ENCODE measurements at regions not wholly inside any gene's neighbourhood (a gene's known extent, or its start where the extent isn't known, plus 50 kb on each side); places are given as distances from the start of the nearest gene placed in this dataset.

DNA sequence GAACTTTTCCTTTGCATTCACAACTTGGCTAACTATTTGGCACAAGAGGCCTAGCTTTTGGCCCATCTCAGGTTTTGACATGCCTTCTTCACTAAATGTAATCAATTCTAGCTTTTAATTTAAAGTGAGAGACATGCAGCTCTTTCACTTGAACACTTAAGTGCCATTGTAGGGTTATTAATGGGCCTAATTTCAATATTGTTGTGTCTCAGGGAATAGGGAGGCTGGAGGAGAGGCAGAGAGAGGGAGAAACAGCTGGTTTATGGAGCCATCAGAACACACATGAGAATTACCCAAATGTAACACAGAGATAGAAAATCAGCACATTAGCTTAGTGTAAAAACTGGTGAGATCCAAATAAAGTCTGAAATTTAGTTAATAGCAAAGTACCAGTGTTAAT lies 157.4 kb downstream of the RPAP3 start:
- H3K9me3 Mint-ChIP-seq: peaks cover 10% of the 10 kb centered on the region
- no peak for ATAC-seq (replicated peaks)

DNA sequence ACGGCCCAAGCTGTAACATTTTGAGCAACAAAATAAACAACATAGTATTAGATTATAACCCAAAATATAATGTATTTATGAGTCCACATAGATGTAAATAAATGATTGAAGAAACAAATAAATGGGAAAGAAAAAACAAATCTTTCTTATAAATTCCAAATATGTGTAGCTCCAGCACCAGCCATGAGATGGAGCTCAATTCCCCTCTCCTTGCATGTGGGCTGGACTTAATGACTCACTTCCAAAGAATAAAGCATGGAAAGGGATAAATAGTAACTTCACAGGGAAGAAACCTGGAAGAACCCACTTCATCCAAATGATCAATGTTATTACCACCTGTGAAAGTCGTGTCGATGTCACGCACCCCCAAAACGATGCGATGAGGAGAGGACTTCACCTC lies 158.8 kb downstream of the RPAP3 start:
- Mint-ChIP-seq H3K4me1 (no peaks in the 10 kb centered on the region), H3K27me3 (no peaks in the 10 kb centered on the region), H3K27ac (no peak overlapping the region), H3K36me3 (ENCODE audit: low read depth) (no peaks in the 10 kb centered on the region), H3K9me3 (peaks cover 4% of the 10 kb centered on the region), H3K4me3 (no peak overlapping the region)
- ATAC-seq (replicated peaks): no peak

More for the DNA sequence above, 157.4 kb downstream of the RPAP3 start:
- Mint-ChIP-seq H3K27me3 (no peaks in the 10 kb centered on the region), H3K36me3 (ENCODE audit: low read depth) (no peaks in the 10 kb centered on the region), H3K4me1 (no peaks in the 10 kb centered on the region), H3K4me3 (no peak overlapping the region), H3K27ac (no peak overlapping the region)

DNA sequence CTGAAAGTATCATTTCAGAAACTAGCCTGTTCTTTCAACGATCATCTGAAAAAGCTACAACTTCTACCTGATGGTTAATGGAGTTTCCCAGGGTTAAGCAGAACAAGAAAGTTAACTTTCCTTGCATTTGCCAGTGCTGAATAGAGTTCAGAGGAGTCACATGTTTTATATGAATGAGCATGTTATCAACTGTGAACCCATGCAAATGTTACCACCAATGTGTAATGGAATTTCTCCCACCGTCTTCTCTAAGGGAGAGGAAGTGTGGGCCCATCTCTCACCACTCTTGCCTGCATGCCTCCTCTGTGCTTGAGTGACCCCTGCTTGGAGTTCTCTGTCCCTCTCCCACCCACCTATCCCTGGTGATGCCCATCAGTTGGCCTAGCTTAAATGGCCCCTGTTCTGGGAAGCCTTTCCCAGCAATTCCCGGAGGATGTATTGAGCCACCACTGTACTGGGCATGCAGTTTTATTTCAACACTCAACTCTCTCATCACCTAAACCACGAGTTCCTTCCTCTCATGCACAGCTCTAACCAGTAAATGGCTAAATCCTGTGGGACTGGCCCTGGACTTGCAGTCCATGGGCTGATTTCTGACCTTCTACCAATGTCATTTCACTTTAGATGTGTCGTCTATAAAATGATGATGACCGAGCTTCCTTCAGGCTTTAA lies 159.8 kb downstream of the RPAP3 start:
- Mint-ChIP-seq H3K36me3 (ENCODE audit: low read depth) (no peaks in the 10 kb centered on the region), H3K4me1 (no peaks in the 10 kb centered on the region), H3K9me3 (peaks cover under 1% of the 10 kb centered on the region), H3K4me3 (no peak overlapping the region), H3K27me3 (no peaks in the 10 kb centered on the region), H3K27ac (no peak overlapping the region)
- ATAC-seq (replicated peaks): no peak

DNA sequence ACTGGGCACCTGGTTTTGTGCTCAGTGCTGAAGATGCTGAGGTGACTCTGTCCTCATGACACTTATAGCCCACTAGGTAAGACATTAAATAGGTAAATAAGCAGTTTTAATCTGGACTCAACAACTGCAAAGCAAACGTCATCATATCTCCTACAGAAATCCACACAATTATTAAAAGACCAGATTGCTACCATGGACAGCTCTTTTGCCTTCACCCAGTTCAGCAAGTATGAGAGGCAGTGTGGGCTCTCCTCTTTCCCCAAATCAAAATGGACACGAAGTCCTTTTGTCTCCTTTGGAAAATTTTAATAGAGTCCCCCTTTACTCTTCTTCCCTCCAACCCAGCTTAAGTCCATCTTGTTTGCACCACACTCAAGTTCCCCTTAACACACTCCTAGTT lies 171.1 kb downstream of the RPAP3 start:
- no peaks in the 10 kb centered on the region for H3K4me1 Mint-ChIP-seq

DNA sequence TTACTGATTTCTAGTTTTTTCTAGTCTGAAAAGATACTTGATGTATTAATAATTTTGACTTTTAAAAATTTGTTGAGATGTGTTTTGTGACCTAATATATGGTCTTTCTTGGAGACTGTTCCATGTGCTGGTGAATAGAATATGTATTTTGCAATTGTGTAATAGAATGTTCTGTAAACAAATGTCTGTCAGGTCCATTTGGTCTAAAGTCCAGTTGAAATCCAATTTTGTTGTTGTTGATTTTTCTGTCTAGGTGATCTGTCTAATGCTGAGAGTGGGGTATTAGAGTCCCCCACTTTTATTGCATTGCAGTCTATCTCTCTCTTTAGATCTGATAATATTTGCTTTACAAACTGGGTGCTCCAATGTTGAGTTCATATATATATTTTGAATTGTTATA lies 175.8 kb downstream of the RPAP3 start:
- peaks cover 30% of the 10 kb centered on the region for H3K9me3 Mint-ChIP-seq
- H3K4me1 Mint-ChIP-seq: no peaks in the 10 kb centered on the region
- H3K36me3 Mint-ChIP-seq (ENCODE audit: low read depth): no peaks in the 10 kb centered on the region
- H3K27me3 Mint-ChIP-seq: peaks cover 18% of the 10 kb centered on the region
- H3K4me3 Mint-ChIP-seq: no peak overlapping the region
- ATAC-seq (replicated peaks): no peak
- no peak overlapping the region for H3K27ac Mint-ChIP-seq

More for the DNA sequence above, 171.1 kb downstream of the RPAP3 start:
- Mint-ChIP-seq H3K4me3 (no peak overlapping the region), H3K36me3 (ENCODE audit: low read depth) (no peaks in the 10 kb centered on the region), H3K27ac (no peak overlapping the region), H3K9me3 (peaks cover 23% of the 10 kb centered on the region), H3K27me3 (peaks cover 12% of the 10 kb centered on the region)
- ATAC-seq (replicated peaks): no peak

DNA sequence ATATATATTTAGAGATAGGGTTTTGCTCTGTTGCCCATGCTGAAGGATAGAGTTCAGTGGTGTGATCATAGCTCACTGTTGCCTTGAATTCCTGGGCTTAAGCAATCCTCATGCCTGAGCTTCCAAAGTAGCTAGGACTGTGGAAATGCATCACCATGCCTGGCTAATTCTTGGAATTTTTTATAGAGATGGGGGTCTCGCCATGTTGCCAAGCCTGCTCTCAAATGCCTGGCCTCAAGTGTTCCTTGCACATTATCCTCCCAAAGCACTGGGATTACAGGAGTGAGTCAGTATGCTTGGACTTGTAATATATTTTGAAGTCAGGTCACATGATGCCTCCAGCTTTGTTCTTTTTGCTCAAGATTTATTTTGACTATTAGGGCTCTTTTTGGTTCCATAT lies 178.0 kb downstream of the RPAP3 start:
- Mint-ChIP-seq H3K4me3 (no peak overlapping the region), H3K9me3 (peaks cover 20% of the 10 kb centered on the region), H3K36me3 (ENCODE audit: low read depth) (no peaks in the 10 kb centered on the region), H3K4me1 (no peaks in the 10 kb centered on the region), H3K27ac (no peak overlapping the region), H3K27me3 (peaks cover 11% of the 10 kb centered on the region)
- ATAC-seq (replicated peaks): no peak

DNA sequence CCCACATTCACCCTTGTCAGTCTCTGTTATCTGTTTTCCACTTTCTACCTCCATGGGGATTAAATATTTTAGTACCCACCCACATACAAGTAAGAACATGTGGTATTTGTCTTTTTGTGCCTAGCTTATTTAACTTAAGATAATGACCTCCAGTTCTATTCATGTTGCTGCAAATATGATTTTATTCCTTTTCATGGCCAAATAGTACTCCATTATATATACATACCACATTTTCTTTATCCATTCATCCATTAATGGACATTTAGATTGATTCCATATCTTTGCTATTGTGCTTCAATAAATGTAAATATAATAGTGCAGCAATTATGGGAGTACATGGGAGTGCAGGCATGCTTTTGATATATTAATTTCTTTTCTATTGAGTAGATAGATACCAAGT lies 185.8 kb downstream of the RPAP3 start:
- H3K4me1 Mint-ChIP-seq: no peaks in the 10 kb centered on the region
- H3K27ac Mint-ChIP-seq: no peak overlapping the region
- no peaks in the 10 kb centered on the region for H3K36me3 Mint-ChIP-seq (ENCODE audit: low read depth)
- H3K9me3 Mint-ChIP-seq: peaks cover 14% of the 10 kb centered on the region
- H3K4me3 Mint-ChIP-seq: no peak overlapping the region
- H3K27me3 Mint-ChIP-seq: peaks cover 4% of the 10 kb centered on the region
- ATAC-seq (replicated peaks): no peak

DNA sequence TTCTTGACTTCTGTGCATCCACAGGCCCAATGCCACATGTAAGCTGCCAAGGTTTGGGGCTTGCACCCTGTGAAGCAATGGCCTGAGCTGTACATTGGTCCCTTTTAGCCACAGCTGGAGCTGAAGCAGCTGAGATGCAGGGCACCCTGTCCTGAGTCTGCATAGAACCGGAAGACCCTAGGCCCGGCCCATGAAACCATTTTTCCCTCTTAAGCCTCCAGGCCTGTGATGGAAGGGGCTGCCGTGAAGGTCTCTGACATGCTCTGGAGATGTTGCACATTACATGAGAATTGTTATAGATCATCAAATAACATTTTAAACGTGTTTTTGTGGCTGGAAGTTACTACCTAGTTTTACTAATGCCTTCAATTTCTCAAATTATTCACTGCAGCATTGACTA lies 188.7 kb downstream of the RPAP3 start:
- Mint-ChIP-seq H3K4me3 (no peak overlapping the region), H3K4me1 (no peaks in the 10 kb centered on the region), H3K36me3 (ENCODE audit: low read depth) (no peaks in the 10 kb centered on the region), H3K9me3 (peaks cover 17% of the 10 kb centered on the region), H3K27me3 (no peaks in the 10 kb centered on the region), H3K27ac (no peak overlapping the region)
- ATAC-seq (replicated peaks): no peak

DNA sequence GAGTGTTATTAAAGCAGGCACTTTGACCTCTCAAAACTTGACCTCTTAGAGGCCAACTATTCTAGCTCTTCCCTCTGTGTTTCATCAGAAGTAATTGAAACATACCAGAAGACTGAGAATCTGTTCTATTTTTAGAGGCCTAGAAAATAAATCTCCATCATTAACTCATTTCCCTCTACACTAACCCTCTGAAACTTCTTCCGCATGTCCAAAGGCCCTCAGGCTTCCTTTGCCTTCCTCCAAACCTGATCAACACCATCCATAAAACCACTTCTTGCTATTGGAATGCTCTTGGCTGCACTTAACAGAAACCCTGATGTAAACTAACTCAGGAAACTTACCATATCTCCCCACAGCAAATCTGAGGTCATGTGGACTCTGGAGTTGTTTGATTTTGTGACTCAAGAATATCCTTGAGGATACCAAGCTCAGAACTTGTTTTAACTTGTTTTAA lies 196.4 kb downstream of the RPAP3 start:
- no peak overlapping the region for H3K27ac Mint-ChIP-seq
- no peaks in the 10 kb centered on the region for H3K36me3 Mint-ChIP-seq (ENCODE audit: low read depth)
- H3K9me3 Mint-ChIP-seq: no peaks in the 10 kb centered on the region
- no peak overlapping the region for H3K4me3 Mint-ChIP-seq
- peaks cover 4% of the 10 kb centered on the region for H3K27me3 Mint-ChIP-seq
- ATAC-seq (replicated peaks): no peak
- H3K4me1 Mint-ChIP-seq: peaks cover 11% of the 10 kb centered on the region

DNA sequence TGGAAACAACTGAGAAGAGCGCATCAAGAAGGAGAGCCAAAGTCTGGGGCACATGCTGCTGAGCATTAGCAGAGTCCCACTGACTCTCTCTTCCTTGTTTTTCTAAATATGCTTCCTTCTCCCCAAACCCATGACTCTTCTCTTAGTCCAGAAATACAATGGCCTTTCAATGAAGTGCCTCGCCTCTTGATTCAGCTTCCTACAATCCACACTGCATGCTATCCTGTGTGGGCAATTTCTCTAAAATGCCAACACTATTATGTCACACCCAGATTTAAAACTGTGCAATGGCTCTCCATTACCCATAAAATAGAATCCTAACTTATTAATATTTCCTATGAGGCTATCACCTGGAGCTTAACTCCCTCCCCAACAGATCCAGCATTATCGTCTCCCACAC lies 198.6 kb downstream of the RPAP3 start:
- no peak for ATAC-seq (replicated peaks)
- Mint-ChIP-seq H3K4me3 (no peak overlapping the region), H3K27ac (no peak overlapping the region), H3K27me3 (peaks cover 4% of the 10 kb centered on the region), H3K9me3 (no peaks in the 10 kb centered on the region), H3K36me3 (ENCODE audit: low read depth) (no peaks in the 10 kb centered on the region), H3K4me1 (peaks cover 11% of the 10 kb centered on the region)

DNA sequence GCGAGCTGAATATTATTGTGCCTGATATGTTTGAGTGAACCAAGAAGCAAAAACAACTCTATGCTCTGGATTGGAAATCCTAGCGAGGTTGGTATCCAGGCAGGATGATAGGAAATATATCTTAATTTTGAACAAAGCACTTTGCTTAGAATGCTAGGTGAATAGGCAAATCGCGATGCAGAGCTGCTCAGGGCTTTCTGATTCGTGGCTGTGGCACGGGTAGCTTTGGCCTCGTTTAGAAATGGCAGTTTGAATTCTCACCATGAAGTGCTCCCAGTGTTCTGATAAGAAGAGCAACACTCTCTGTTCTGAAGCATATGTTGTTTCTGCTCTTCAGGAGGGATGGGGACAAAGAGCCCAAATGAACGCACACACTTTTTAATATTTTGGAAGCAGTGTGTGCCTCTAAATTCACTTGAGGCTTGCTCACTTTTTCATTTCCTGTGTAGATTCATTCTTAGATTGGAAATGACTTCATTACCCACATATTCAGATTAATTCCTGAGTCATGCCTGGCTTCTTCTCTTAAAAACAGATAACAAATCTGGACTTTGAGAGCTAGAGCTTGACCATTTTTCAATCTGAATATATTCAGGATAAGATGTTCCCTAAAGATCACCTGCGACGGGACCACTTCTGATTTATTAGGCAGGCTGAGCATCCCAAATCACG lies 200.9 kb downstream of the RPAP3 start:
- H3K36me3 Mint-ChIP-seq (ENCODE audit: low read depth): no peaks in the 10 kb centered on the region
- peaks cover 4% of the 10 kb centered on the region for H3K27me3 Mint-ChIP-seq
- H3K9me3 Mint-ChIP-seq: no peaks in the 10 kb centered on the region
- H3K4me3 Mint-ChIP-seq: peak overlapping the region; percentile 37
- ATAC-seq (replicated peaks): peak; percentile 90
- H3K27ac Mint-ChIP-seq: no peak overlapping the region
- H3K4me1 Mint-ChIP-seq: peaks cover 11% of the 10 kb centered on the region

DNA sequence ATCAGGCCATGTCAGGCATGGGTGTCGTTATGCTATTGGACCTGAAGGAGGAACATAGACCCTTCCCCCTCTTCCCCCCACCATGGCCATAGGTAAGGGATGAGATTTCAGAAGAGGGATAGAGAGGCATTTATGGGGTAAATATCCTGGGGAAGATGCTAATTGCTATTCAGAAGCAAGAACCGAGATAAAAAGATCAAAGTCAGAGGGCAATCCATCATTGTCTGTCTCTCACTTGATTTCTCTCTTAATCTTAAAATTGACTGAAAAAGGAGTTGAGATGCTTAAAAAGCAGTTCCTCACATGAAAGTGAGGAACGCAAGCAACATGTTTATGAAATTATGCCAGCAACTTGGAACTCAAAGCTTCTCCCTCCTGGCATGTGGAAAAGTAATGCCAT lies 212.0 kb downstream of the RPAP3 start:
- Mint-ChIP-seq H3K9me3 (peaks cover 3% of the 10 kb centered on the region), H3K36me3 (ENCODE audit: low read depth) (no peaks in the 10 kb centered on the region), H3K4me1 (no peaks in the 10 kb centered on the region), H3K4me3 (no peak overlapping the region), H3K27ac (no peak overlapping the region), H3K27me3 (peaks cover 11% of the 10 kb centered on the region)
- no peak for ATAC-seq (replicated peaks)

DNA sequence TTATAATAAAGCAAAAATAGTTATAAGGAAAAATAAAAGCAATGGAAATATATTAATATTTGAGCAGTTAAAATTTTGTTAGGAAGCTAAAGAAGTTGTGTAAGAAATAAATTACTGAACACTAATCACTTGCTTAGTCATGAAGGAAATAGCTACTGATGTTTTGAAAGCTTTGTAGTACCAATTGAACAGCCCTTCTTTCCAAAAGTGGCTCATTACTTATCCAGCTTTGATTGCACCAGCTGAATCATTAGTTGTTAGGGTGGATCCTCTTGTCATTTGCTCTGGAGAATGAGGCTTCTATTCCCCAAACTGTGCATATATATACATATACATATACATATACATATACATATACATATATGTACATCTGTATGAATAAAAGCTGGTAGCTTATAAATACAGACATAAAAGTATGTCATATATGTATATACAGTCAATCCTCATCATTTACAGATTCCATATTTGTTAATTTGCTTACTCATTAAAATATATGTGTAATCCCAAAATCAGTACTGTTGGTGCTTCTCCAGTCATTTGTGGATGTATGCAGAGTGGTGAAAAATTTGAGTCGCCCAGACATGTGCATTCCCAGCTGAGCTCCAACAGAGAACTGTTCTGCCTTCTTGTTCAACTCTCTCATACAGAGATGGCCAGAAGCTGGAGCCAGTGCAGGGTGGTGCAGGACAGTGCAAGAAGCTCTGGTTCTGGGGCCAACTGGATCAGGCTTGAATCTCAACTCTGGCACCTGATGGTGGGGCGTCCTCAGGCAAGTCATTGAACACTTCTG lies 214.1 kb downstream of the RPAP3 start:
- Mint-ChIP-seq H3K9me3 (peaks cover 8% of the 10 kb centered on the region), H3K27me3 (peaks cover 11% of the 10 kb centered on the region), H3K27ac (no peak overlapping the region), H3K36me3 (ENCODE audit: low read depth) (no peaks in the 10 kb centered on the region), H3K4me1 (peaks cover 5% of the 10 kb centered on the region), H3K4me3 (no peak overlapping the region)
- ATAC-seq (replicated peaks): no peak

DNA sequence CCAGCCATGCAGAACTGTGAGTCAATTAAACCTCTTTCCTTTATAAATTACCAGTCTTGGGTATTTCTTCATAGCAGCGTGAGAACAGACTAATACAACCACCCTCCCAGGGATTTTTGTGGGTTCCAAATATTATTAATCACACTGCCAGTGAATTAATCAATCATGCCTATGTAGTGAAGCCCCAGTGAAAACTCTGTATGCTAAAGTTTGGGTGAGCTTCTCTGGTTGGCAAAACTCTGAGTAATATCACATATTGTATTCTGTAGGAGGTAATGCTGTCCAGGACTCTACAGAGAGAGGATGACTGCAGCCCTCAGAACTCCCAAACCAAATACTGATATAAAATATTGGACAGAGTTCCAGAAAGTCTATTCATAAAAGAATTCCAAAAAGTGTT lies 216.9 kb downstream of the RPAP3 start:
- Mint-ChIP-seq H3K27ac (peak overlapping the region; percentile 39), H3K4me1 (peaks cover 5% of the 10 kb centered on the region), H3K4me3 (peak overlapping the region; percentile 20), H3K27me3 (peaks cover 11% of the 10 kb centered on the region), H3K9me3 (peaks cover 8% of the 10 kb centered on the region), H3K36me3 (ENCODE audit: low read depth) (no peaks in the 10 kb centered on the region)
- ATAC-seq (replicated peaks): peak; percentile 52

DNA sequence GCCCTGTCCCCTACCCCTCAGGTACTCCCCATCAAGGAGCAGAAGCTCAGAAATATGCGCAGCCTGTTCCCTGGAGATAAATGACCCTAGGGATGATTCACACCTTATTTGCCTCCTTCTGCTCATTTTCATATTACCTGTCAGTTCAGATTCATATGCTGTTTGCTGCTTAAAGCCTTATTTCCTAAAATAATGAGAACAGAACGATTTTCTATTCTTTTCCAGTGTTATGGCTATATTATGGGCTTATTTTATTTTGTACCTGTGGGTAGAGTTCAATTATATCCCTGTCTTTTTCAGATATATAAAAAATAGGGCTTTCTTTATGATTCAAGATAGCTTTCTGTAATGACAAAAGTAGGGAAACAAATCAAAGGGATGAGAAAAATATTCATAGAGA lies 224.8 kb downstream of the RPAP3 start:
- peaks cover 4% of the 10 kb centered on the region for H3K27me3 Mint-ChIP-seq
- no peak overlapping the region for H3K27ac Mint-ChIP-seq
- no peaks in the 10 kb centered on the region for H3K36me3 Mint-ChIP-seq (ENCODE audit: low read depth)
- H3K4me3 Mint-ChIP-seq: no peak overlapping the region
- no peak for ATAC-seq (replicated peaks)
- H3K9me3 Mint-ChIP-seq: peaks cover 13% of the 10 kb centered on the region
- H3K4me1 Mint-ChIP-seq: no peaks in the 10 kb centered on the region

Measured in activated T-helper 17 cell treated with anti-CD3 and anti-CD28 coated beads, Interleukin-2, amount 50 U/mL, for 72 hours (primary cell).